A549 (cell line): ENCODE measurements at regions not wholly inside any gene's neighbourhood (a gene's known extent, or its start where the extent isn't known, plus 50 kb on each side); places are given as distances from the start of the nearest gene placed in this dataset.

Experiments
- ATAC-seq, 2 experiments: fragments of 200-7000 bp in 1 of 2; fragments of >200 bp in 1 of 2; cut with Nextera tagmentation in 1 of 2; cut with Tn5 transposase in 1 of 2; 3 replicates each; pipeline versions ENCODE4 v1.8.0 to v1.9.1; 2018 to 2020; ENCODE audit warnings: mild to moderate bottlenecking in 1 of 2, moderate library complexity in 1 of 2
- CTCF ChIA-PET: fragments of 300-600 bp; sonication (Branson Sonifier 250); formaldehyde crosslinking; extraction: SDS; loops from one replicate; lab custom pipeline; 2021; ENCODE audit warnings: antibody characterized with exemption, inconsistent platforms; lab: Yijun Ruan, JAX
- POLR2A ChIA-PET: fragments of 350-600 bp; formaldehyde crosslinking; extraction: SDS; loops from one replicate; lab custom pipeline; 2021; ENCODE audit warnings: antibody characterized with exemption, inconsistent platforms; lab: Yijun Ruan, JAX
- DNase-seq, 2 experiments: peaks; one replicate each; pipeline versions ENCODE4 v3.0.0 to v3.0.0-alpha.2; 2011 to 2016; ENCODE audit warnings: low read depth in 1 of 2, low spot score in 1 of 2
- FAIRE-seq: peaks from 2 replicates; lab custom pipeline; 2011; peaks lifted over from hg19 to GRCh38; lab: Jason Lieb, UNC
- H3K27ac ChIP-seq, 2 experiments: fragments of >200 bp; sonication (Bioruptor Twin); formaldehyde crosslinking; 3 replicates each; pipeline ENCODE4 v1.5.1; 2016 to 2017
- H3K4me1 ChIP-seq: fragments of >200 bp; sonication (Bioruptor Twin); formaldehyde crosslinking; 3 replicates; pipeline ENCODE4 v1.6.1; 2016
- H3K4me2 ChIP-seq: fragments of >200 bp; sonication (Bioruptor Twin); formaldehyde crosslinking; 3 replicates; pipeline ENCODE4 v1.6.1; 2016
- H3K4me3 ChIP-seq: fragments of >200 bp; sonication (Bioruptor Twin); formaldehyde crosslinking; 3 replicates; pipeline ENCODE4 v1.5.1; 2016
- H3K9me3 ChIP-seq: fragments of >200 bp; sonication (Bioruptor Twin); formaldehyde crosslinking; 3 replicates; pipeline ENCODE4 v1.6.1; 2016
- CBX8 ChIP-seq: fragments of 200-600 bp; sonication (generic); IDR thresholded peaks from 2 replicates; pipeline ENCODE4 v1.6.1; 2016
- CEBPB ChIP-seq, 2 experiments: fragments of >200 bp in 1 of 2; sonication (Bioruptor Twin) in 1 of 2; formaldehyde crosslinking in 1 of 2; IDR thresholded peaks; 2 replicates each; pipeline ENCODE4 v1.6.1; 2012 to 2016
- CHD2 ChIP-seq: fragments of 150-350 bp; IDR thresholded peaks from 2 replicates; pipeline ENCODE4 v1.6.1; 2014; ENCODE audit warnings: low read length; ENCODE audit not compliant: partially characterized antibody
- EHMT2 ChIP-seq: fragments of 200-600 bp; sonication (generic); IDR thresholded peaks from 2 replicates; pipeline ENCODE4 v1.6.1; 2016; ENCODE audit warnings: antibody characterized with exemption, low read depth, mild to moderate bottlenecking, moderate library complexity
- EP300 ChIP-seq, 2 experiments: fragments of >200 bp; sonication (Bioruptor Twin); formaldehyde crosslinking; IDR thresholded peaks; 2 replicates in 1 of 2; 3 replicates in 1 of 2; pipeline ENCODE4 v1.6.1; 2016 to 2017
- FOSB ChIP-seq: fragments of 250-450 bp; sonication (Bioruptor Pico); IDR thresholded peaks from 2 replicates; pipeline ENCODE4 v1.5.0; 2020; ENCODE audit warnings: mild to moderate bottlenecking, moderate library complexity
- HEYL ChIP-seq: fragments of 250-450 bp; sonication (Bioruptor Pico); IDR thresholded peaks from 2 replicates; pipeline ENCODE4 v1.8.0; 2021; ENCODE audit warnings: mild to moderate bottlenecking, moderate library complexity
- JUN ChIP-seq, 2 experiments: fragments of >200 bp; sonication (Bioruptor Twin); formaldehyde crosslinking; IDR thresholded peaks; 2 replicates in 1 of 2; 3 replicates in 1 of 2; pipeline ENCODE4 v1.6.1; 2016 to 2017
- KDM5A ChIP-seq: fragments of 200-600 bp; sonication (generic); IDR thresholded peaks from 2 replicates; pipeline ENCODE4 v1.6.1; 2016; ENCODE audit warnings: antibody characterized with exemption, mild to moderate bottlenecking
- MAFK ChIP-seq: fragments of 450-650 bp; IDR thresholded peaks from 2 replicates; pipeline ENCODE4 v1.6.1; 2014; ENCODE audit not compliant: partially characterized antibody
- NPAS2 ChIP-seq: fragments of 250-450 bp; sonication (Bioruptor Pico); IDR thresholded peaks from 2 replicates; pipeline ENCODE4 v1.8.0; 2022; ENCODE audit warnings: mild to moderate bottlenecking, moderate library complexity, borderline replicate concordance
- POLR2A ChIP-seq: IDR thresholded peaks from 2 replicates; pipeline ENCODE4 v1.6.1; 2012; ENCODE audit warnings: mild to moderate bottlenecking, low read length
- RARB ChIP-seq: fragments of 250-450 bp; sonication (Bioruptor Pico); IDR thresholded peaks from 2 replicates; pipeline ENCODE4 v1.8.0; 2021; ENCODE audit warnings: mild to moderate bottlenecking, moderate library complexity
- RFX5 ChIP-seq: fragments of 450-650 bp; IDR thresholded peaks from 2 replicates; pipeline ENCODE4 v1.7.1; 2014; ENCODE audit warnings: antibody characterized with exemption, mild to moderate bottlenecking, moderate library complexity
- RNF2 ChIP-seq: fragments of 200-600 bp; sonication (generic); IDR thresholded peaks from 2 replicates; pipeline ENCODE4 v1.6.1; 2016; ENCODE audit warnings: low read depth, mild to moderate bottlenecking, antibody characterized with exemption, moderate library complexity, borderline replicate concordance
- SMC3 ChIP-seq: fragments of >200 bp; sonication (Bioruptor Twin); formaldehyde crosslinking; IDR thresholded peaks from 3 replicates; pipeline ENCODE4 v1.6.1; 2018; ENCODE audit warnings: inconsistent platforms
- SREBF2 ChIP-seq: fragments of 450-650 bp; IDR thresholded peaks from 2 replicates; pipeline ENCODE4 v1.6.1; 2014; ENCODE audit warnings: mild to moderate bottlenecking, moderate library complexity
- ZFP36 ChIP-seq: fragments of 450-650 bp; IDR thresholded peaks from 2 replicates; pipeline ENCODE4 v1.6.1; 2014; ENCODE audit warnings: borderline replicate concordance; ENCODE audit not compliant: partially characterized antibody
- ZSCAN20 ChIP-seq: fragments of 250-450 bp; sonication (Bioruptor Pico); IDR thresholded peaks from 2 replicates; pipeline ENCODE4 v1.8.0; 2022; ENCODE audit warnings: mild to moderate bottlenecking, moderate library complexity
- TF ChIP-seq, protein P1 (sequence below): fragments of 200-600 bp; sonication (generic); IDR thresholded peaks from 2 replicates; pipeline ENCODE4 v1.6.1; 2016; ENCODE audit warnings: antibody characterized with exemption, mild to moderate bottlenecking, moderate library complexity
- TF ChIP-seq, protein P2 (sequence below): fragments of >200 bp; sonication (Bioruptor Twin); formaldehyde crosslinking; IDR thresholded peaks from 3 replicates; pipeline ENCODE4 v1.5.1; 2016
- TF ChIP-seq, protein P3 (sequence below): IDR thresholded peaks from 2 replicates; pipeline ENCODE4 v1.6.1; 2012

DNA sequence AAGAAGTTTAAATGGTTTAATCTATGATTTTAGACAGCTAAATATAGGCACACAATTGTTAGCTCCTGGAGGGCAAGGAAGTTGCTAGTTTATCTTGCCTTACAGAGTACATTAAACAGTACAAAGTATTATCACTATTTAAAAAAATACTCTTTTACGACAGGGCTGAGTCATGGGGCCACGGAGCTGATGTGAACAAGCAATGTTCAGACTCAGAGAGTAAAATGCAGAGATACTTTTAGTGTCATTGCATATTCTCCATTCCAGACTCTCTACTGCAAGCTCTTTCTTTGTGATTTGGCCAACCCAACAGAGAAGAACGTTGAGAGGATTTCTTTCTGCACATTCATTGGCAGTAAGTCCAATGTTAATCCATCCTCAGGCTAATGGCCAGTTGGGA, 352.4 kb downstream of the SPRY2 start (continued):
- TF ChIP-seq CHD2 = no peak

DNA sequence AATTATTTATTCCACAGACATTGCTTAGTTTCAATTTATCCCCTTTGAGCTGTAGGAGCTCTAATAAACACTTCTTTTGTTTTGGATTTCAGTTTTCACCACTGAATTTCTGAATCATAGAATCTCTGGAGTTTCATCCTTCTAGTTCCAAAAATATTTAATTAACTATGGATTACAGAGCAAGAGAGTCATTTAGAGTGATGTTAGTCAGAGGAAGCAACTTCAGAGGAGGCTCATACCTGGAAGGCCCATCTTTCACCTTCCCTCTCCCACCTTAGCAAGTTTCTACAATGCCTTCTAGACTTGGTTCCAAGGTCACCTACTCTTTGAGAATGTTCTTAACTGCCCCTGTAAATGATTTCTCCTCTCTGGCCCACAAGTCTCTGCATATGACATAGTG, 353.2 kb downstream of the SPRY2 start:
- FAIRE-seq = no peak
- ATAC-seq = no peak
- no peak overlapping the region; a peak in 1 of 6 replicates for H3K27ac ChIP-seq
- no peaks in the 10 kb centered on the region for H3K9me3 ChIP-seq
- no peak for DNase-seq
- no peak overlapping the region for H3K4me2 ChIP-seq
- no peak overlapping the region for H3K4me3 ChIP-seq
- H3K4me1 ChIP-seq = peaks cover 7% of the 10 kb centered on the region; the same call in 1 of the 3 replicates
- ChIA-PET POLR2A (no interaction called here), CTCF (no interaction called here)
- no peak for TF ChIP-seq HEYL (CRISPR knock-in tag)
- no peak for TF ChIP-seq SMC3
- TF ChIP-seq, protein P1, sequence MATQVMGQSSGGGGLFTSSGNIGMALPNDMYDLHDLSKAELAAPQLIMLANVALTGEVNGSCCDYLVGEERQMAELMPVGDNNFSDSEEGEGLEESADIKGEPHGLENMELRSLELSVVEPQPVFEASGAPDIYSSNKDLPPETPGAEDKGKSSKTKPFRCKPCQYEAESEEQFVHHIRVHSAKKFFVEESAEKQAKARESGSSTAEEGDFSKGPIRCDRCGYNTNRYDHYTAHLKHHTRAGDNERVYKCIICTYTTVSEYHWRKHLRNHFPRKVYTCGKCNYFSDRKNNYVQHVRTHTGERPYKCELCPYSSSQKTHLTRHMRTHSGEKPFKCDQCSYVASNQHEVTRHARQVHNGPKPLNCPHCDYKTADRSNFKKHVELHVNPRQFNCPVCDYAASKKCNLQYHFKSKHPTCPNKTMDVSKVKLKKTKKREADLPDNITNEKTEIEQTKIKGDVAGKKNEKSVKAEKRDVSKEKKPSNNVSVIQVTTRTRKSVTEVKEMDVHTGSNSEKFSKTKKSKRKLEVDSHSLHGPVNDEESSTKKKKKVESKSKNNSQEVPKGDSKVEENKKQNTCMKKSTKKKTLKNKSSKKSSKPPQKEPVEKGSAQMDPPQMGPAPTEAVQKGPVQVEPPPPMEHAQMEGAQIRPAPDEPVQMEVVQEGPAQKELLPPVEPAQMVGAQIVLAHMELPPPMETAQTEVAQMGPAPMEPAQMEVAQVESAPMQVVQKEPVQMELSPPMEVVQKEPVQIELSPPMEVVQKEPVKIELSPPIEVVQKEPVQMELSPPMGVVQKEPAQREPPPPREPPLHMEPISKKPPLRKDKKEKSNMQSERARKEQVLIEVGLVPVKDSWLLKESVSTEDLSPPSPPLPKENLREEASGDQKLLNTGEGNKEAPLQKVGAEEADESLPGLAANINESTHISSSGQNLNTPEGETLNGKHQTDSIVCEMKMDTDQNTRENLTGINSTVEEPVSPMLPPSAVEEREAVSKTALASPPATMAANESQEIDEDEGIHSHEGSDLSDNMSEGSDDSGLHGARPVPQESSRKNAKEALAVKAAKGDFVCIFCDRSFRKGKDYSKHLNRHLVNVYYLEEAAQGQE = no peak
- TF ChIP-seq POLR2A = no peak
- TF ChIP-seq EP300 (IDR thresholded peaks at IDR 0.05) = no peak
- TF ChIP-seq ZSCAN20 = no peak
- no peak for TF ChIP-seq RNF2
- TF ChIP-seq, protein P2, sequence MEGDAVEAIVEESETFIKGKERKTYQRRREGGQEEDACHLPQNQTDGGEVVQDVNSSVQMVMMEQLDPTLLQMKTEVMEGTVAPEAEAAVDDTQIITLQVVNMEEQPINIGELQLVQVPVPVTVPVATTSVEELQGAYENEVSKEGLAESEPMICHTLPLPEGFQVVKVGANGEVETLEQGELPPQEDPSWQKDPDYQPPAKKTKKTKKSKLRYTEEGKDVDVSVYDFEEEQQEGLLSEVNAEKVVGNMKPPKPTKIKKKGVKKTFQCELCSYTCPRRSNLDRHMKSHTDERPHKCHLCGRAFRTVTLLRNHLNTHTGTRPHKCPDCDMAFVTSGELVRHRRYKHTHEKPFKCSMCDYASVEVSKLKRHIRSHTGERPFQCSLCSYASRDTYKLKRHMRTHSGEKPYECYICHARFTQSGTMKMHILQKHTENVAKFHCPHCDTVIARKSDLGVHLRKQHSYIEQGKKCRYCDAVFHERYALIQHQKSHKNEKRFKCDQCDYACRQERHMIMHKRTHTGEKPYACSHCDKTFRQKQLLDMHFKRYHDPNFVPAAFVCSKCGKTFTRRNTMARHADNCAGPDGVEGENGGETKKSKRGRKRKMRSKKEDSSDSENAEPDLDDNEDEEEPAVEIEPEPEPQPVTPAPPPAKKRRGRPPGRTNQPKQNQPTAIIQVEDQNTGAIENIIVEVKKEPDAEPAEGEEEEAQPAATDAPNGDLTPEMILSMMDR = no peak
- no peak for TF ChIP-seq CEBPB (IDR thresholded peaks at IDR 0.05)
- no peak for TF ChIP-seq RFX5
- no peak for TF ChIP-seq EHMT2
- no peak for TF ChIP-seq KDM5A
- TF ChIP-seq NPAS2 (CRISPR knock-in tag) = no peak
- TF ChIP-seq FOSB = no peak

DNA sequence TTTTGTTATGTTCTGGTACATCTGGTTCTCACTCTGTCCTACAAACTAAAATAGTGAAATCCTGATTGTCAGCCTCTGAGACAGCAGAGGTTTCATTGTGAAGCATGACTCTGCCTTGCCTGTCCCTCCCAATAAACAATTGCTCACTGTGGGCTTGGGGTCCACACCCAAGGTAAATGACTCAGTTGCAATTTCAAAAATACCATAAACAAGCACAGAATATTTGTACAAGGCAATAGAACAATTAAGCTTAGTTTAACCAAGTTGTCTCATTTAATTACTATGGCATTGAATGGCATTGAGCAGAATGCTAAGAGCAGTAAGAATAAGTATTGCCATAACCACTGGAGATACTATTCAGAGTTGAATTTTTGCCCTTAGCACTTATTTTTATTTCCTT, 353.6 kb downstream of the SPRY2 start:
- Histone ChIP-seq H3K4me3 (no peak overlapping the region), H3K4me1 (peaks cover 7% of the 10 kb centered on the region; the same call in 1 of the 3 replicates), H3K9me3 (no peaks in the 10 kb centered on the region), H3K4me2 (no peak overlapping the region), H3K27ac (no peak overlapping the region)
- ChIA-PET POLR2A (no interaction called here), CTCF (no interaction called here)
- ATAC-seq (no peak), DNase-seq (no peak), FAIRE-seq (no peak)
- TF ChIP-seq, protein P3, sequence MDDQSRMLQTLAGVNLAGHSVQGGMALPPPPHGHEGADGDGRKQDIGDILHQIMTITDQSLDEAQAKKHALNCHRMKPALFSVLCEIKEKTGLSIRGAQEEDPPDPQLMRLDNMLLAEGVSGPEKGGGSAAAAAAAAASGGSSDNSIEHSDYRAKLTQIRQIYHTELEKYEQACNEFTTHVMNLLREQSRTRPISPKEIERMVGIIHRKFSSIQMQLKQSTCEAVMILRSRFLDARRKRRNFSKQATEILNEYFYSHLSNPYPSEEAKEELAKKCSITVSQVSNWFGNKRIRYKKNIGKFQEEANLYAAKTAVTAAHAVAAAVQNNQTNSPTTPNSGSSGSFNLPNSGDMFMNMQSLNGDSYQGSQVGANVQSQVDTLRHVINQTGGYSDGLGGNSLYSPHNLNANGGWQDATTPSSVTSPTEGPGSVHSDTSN = no peak
- TF ChIP-seq CEBPB (IDR thresholded peaks at IDR 0.05) (no peak), MAFK (no peak), POLR2A (no peak), ZFP36 (no peak), JUN (IDR thresholded peaks at IDR 0.05) (no peak), SMC3 (no peak), RNF2 (no peak), CBX8 (no peak), SREBF2 (no peak), RARB (CRISPR knock-in tag) (no peak)
- TF ChIP-seq, protein P1 = no peak
